DMS79 treated with DMSO at 0.1 percent for 48 hours (cell line): ENCODE measurements at regions not wholly inside any gene's neighbourhood (a gene's known extent, or its start where the extent isn't known, plus 50 kb on each side); places are given as distances from the start of the nearest gene placed in this dataset.
"Not testable (repeated sequence)": the region's sequence is repeated elsewhere in the genome, so short reads cannot be mapped to it uniquely, and the experiment has no call there.

Experiments
- DNase-seq: peaks from one replicate; lab custom pipeline; 2025; lab: John Stamatoyannopoulos, UW

DNA sequence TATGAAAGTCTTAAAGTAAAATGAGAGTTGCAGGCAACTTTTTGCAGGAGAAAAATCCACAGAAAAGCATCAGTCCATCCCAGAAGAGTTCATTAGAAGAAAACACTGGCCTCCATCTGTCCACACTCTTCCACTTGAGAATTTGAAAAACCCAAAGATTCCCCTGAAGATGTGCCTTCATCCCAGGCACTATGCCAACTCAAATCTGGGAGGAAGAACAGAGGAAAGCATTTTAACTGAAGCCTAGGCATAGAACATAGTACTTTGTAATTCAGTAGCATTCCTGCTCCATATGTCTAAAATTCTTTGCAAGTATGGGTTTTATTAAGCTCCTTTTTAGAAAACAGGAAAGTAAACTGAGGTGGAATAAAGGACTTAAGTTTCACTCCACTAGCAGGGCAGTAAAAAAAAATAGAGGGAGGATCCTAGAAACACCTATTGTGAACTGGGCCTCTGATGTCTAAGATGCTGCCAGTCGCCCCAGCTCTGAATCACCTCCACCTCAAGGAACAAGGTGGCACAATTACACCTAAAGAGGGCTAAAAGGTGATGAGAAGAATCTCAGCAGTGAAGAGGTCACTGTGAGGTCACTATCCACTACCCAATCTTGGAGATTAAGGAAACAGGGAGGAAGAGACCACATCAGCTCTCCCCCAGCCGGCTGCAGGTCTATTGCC is 141.9 kb upstream of the FAM241A start:
- no peak for DNase-seq

- no peak for DNase-seq
These were observed 140.2 kb upstream of the FAM241A start for GRCh38 chr4:112005027-112005426.

DNA sequence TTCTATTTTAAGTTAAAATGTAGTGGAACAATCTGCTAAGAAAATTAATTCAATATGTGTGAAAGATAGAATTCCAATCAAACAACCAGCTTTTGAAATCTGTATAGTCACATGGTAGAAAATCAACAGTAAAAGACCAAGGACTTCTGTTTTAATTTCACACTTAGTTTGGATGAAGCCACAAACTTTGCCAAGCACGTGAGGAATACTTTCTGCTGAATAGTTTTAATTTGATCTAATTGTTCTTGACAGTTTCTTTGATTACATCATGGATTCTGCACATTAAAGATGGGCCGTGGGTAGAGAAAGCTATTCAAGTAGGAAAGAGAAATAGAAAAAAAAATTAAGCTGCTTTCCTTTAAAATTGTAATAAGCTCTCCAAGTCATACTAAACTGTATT is 137.9 kb upstream of the FAM241A start:
- DNase-seq = no peak

GRCh38 chr4:112015960-112016359 is 129.3 kb upstream of the FAM241A start:
- no peak for DNase-seq

- DNase-seq = no peak
These were observed 121.8 kb upstream of the FAM241A start for GRCh38 chr4:112023402-112023950.

GRCh38 chr4:112026058-112026457 is 119.2 kb upstream of the FAM241A start:
- DNase-seq = no peak

DNA sequence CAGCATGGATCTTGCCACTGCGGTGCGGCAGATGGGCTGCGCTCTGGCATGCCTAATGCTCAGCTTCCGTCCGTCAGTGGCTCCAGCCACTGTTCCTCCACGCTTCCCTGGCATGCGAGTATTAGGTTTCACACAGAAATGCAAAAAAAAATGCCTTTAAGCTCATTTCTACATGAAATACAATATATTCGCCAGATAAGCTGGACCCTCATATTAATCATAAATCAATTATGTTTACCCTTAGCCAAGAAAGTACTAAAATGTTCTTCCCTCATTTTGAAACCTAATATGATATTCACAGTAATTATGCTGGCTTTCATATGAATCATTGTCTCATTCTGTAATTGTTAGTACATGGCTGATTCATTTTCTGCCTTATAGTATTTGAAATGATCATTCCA is 115.5 kb upstream of the FAM241A start:
- no peak for DNase-seq

DNA sequence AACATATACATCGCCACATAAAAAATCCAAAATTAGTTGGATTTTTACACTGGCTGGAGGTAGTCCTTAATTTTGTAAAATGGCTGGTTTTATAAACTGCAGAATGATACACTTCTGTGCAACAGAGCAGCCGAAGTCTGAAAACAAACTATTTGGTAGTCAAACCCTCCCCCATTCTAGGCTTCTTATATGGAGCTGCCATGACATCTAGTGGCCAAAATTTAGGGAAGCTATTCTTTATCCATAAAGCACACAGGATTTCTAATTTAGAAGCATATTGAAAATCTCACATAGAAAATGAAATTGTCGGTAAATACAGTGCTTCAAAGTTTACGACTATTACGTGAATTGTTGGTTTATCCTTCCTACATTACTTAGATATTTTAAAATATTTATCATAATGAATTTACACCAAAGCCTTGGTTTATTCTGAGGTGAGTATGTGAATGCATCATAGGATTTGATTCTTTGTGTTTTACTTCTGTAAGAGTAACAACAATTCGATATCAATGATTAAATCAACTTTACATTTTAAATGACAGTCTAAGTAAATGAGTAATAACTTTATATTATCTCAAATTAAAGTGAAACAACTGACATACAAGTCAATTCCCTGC is 113.4 kb upstream of the FAM241A start:
- DNase-seq = no peak

DNA sequence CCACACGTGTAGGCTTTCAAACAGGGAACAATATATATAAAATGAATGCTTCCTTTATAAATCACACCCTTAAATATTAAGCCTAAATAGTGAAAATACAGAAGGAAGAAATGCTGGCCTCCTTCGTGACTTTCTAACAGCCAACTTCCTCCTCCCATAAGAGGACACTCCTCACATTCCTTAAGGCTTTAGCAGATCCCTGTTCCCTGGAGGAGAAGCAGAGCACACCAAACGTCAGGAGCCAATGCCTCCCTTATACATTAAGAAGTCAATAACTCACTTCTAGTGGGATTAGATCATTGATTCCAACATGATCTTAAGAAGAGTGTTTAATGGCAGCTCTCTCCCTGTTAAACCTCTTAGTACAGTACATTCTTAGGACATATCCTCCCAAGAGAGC is 108.4 kb upstream of the FAM241A start:
- DNase-seq = no peak

- no peak for DNase-seq
These were observed 106.4 kb upstream of the FAM241A start for GRCh38 chr4:112038861-112039260.

DNA sequence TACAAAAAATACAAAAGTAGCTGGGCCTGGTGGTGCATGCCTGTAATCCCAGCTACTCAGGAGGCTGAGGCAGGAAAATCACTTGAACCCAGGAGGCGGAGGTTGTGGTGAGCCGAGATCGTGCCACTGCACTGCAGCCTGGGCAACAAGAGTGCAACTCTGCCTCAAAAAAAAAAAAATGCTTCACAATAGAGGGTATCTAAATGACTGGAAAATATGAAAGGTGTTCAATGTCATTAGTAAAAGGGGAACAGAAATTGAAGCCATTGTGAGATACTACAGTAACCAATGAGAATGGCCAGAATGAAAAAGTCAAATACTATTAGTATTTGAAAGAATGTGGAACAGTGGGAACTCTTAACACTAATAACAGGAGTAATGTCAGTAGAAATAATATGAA is 96.1 kb upstream of the FAM241A start:
- DNase-seq = not testable (repeated sequence)

GRCh38 chr4:112053825-112054350 is 91.4 kb upstream of the FAM241A start:
- no peak for DNase-seq

- DNase-seq = no peak
These were observed 90.2 kb upstream of the FAM241A start for GRCh38 chr4:112055100-112055499.

- DNase-seq = no peak
These were observed 87.8 kb upstream of the FAM241A start for GRCh38 chr4:112057470-112057869.

DNA sequence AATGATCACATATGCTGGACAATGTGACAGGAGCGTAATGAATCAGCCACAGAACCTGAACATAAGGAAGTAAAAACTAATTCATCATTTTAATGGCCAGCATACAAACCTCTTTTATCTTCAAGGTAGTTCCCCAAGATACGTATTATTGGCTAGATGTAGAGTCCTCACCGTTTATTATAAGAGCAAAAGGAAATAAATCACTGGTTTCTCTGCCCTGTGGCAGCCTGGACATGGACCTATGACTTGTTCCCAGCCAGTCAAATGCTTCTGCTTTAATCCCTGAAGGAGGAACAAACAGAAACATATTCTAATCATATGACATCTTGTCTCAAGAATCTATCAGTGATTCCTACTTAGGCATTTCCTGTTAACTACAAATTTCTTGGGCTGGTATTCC is 86.8 kb upstream of the FAM241A start:
- no peak for DNase-seq

DNA sequence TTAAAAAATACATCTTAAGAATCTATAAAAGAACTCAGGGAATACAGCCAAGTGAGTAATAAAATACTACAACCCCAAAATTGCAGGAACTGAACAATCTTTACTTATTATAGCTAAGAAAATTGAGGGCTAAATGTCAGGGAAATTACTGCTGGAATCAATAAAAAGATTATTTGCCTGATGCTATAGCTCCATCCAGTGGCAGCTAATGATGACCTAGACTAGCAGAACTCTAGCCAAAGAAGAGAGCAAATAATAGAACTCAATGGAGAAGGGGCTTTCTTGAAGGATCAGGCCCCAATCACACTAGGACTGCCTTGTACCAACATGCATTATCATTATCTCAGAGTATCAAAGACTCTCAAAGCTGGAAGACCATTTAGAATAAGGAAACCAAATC is 85.0 kb upstream of the FAM241A start:
- no peak for DNase-seq

DNA sequence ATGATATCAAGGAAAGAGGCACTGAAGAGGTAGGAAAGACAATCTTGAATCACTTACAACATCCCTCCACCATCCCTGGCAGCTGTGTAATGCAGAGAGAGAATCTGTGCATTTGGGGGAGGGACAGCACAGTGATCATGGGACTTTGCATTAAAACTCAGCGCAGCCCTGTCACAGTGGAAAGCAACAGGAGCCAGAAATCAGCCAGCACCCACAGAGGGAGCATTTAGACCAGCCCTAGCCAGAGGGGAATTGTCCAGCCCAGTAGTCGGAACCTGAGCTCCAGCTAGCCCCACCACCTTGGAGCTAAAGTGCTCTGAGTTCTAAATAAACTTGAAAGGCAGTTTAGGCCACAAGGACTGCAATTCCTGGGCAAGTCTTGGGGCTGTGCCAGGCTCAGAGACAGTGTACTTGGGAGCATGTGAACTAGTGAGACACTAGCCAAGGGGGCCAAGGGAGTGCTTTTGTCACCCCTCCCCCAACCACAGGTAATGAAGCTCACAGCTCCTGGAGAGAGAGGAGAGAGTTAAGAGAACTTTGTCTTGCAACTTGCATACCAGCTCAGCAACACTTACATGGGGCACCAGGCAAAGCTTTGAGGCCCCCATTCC is 83.9 kb upstream of the FAM241A start:
- DNase-seq = no peak

GRCh38 chr4:112063260-112063659 is 82.0 kb upstream of the FAM241A start:
- DNase-seq = no peak

- DNase-seq = no peak
These were observed 76.1 kb upstream of the FAM241A start for GRCh38 chr4:112069110-112069509.

DNA sequence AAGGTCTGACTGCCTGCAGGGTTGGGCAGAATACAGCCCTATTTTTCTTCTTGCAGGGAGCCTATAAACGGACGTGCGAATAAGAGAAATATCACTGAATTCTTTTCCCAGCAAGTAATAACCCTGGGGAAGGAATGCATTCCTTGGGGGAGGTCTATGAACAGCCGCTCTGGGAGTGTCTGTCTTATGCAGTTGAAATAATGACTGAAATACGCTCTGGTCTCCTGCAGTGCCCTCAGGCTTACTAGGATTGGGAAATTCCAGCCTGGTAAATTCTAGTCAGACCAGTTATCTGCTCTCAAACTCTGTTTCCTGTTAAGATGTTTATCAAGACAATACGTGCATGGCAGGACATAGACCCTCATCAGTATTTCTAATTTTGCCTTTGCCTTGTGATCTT is 72.1 kb upstream of the FAM241A start:
- no peak for DNase-seq

DNA sequence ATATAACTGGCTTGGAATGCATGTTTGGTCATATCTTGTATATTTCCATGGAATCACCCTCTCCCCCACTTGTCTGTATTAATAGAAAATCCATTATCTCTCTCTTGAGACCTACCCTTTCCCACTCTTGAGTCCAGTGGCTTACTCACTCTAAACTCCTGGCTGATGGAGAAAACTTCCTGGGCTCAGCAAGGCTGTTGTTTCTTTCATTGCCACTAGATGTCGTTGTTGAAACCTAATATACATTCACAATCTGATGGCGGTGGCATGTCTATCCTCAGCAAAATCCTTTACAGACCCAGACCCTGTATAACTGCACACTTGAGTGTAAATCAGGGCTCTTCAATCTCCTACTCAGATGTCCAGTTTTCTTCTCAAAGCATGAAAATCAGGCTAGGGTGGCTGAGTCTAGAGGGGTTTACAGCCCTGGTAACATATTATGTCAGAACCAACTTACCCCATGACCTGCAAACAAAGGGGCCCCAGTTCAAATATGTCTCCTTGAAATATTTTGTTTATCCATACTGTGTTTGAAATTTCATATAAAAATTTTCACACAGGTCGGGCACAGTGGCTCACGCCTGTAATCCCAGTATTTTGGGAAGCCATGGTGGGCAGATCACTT is 70.0 kb upstream of the FAM241A start:
- no peak for DNase-seq

- DNase-seq = no peak
These were observed 69.3 kb upstream of the FAM241A start for GRCh38 chr4:112075906-112076305.
